GM18907 (cell line): ENCODE measurements at regions not wholly inside any gene's neighbourhood (a gene's known extent, or its start where the extent isn't known, plus 50 kb on each side); places are given as distances from the start of the nearest gene placed in this dataset.
"Not testable (repeated sequence)": the region's sequence is repeated elsewhere in the genome, so short reads cannot be mapped to it uniquely, and the experiment has no call there.

Source experiments
- ATAC-seq: cut with Tn5 transposase; IDR thresholded peaks from one replicate; pipeline ENCODE4 v1.9.1; 2021; ENCODE audit warnings: mild to moderate bottlenecking, moderate library complexity; ENCODE audit not compliant: unreplicated experiment

GRCh38 chr7:120041798-120042197 lies 231.2 kb upstream of the KCND2 start:
- no peak for ATAC-seq

- no peak for ATAC-seq
These were observed 229.7 kb upstream of the KCND2 start for GRCh38 chr7:120043250-120043649.

DNA sequence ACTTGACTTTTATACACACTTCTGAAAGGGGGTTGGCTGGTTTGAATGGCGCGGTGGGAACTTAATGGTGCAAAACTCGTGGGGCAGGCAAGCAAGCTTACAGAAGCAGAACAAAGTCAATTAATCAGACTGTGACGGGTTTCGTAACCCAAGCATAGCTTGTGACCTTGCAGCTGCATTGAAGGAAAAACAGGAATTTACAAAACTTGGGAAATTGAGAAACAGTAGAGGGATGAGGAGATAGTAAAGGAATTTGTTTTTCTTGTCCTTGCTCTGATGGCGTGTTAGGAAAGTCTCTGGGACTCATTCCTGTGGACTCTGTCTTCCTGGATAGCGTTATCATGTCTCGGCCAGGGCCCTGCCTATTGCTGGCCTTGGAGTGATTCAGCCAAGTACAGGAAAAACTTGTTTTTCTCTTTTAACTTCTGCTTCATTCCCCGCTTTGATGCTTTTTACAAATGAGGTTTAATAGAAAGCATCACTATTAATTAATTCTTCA lies 220.0 kb upstream of the KCND2 start:
- ATAC-seq: no peak

GRCh38 chr7:120053390-120053961 lies 219.5 kb upstream of the KCND2 start:
- ATAC-seq: no peak

DNA sequence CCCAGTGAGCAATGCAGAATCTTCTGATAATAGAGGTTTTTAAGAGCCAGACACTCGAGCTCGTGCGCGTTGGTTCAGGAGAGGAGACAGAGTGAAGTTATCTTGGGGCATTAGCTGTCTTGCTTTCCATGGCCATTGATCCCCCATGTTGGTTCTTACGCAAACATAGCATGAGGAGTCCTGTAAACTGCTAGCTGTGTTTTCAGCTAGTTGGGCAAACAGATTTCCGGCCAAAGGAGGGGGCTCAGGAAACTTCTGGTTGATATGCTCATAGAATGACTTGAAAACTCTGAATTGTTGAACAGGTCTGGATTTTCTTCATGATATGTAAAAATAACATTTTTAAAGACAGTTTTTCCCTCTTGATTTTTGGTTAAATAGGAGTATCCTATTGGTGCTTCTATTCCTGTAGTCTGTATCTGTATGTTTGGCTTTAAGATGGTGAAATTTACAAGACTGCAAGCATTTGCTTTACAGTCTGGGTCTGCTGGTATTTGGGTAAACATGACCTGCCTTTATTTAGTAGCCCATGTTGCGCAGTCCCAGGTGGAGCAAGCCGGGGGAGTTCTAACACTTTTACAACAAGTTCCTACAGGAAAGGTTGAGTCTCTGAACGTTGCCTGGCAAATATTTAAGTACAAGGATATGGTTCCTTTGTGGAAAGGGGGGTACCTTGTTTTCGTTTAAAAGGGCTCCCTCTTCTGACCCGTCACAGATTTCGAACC lies 218.4 kb upstream of the KCND2 start:
- no peak for ATAC-seq

GRCh38 chr7:120055300-120055699 lies 217.7 kb upstream of the KCND2 start:
- no peak for ATAC-seq

GRCh38 chr7:120056227-120056626 lies 216.7 kb upstream of the KCND2 start:
- no peak for ATAC-seq

- no peak for ATAC-seq
These were observed 213.3 kb upstream of the KCND2 start for GRCh38 chr7:120059641-120060040.

GRCh38 chr7:120060281-120060680 lies 212.7 kb upstream of the KCND2 start:
- ATAC-seq: no peak

- peak; percentile 46 for ATAC-seq
These were observed 212.1 kb upstream of the KCND2 start for GRCh38 chr7:120060875-120061274.

- ATAC-seq: peak; percentile 87
These were observed 208.4 kb upstream of the KCND2 start for GRCh38 chr7:120064565-120064964.

DNA sequence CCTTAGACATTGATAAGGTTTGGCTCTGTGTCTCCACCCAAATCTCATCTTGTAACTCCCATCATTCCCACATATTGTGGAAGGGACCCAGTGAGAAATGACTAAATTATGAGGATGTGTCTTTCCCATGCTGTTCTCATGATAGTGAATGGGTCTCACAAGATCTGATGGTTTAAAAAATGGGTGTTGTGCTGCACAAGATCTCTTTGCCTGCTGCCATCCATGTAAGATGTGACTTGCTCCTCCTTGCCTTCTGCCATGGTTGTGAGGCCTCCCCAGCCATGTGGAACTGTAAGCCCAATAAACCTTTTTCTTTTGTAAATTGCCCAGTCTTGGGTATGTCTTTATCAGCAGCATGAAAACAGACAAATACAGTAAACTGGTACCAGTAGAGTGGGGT lies 206.1 kb upstream of the KCND2 start:
- ATAC-seq: not testable (repeated sequence)

- peak; percentile 55 for ATAC-seq
These were observed 202.8 kb upstream of the KCND2 start for GRCh38 chr7:120070201-120070600.

DNA sequence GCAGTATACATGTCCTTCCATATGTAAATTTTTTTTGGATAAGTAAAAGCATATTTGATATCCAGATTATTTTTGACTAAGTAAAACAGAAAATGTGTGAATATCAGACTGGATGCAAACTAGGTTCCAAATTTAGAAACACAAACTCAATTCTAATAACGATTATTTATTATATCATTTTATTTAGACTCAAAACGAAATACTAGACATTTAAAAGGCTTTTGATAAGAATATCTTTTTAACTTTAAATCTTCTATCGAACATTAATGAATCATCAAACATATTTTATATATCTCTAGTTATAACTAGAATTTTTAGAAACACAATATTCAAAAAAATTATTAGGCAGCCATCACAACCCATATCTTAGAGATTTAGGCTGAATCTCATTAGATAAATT lies 195.2 kb upstream of the KCND2 start:
- no peak for ATAC-seq

- ATAC-seq: no peak
These were observed 194.0 kb upstream of the KCND2 start for GRCh38 chr7:120079022-120079421.

- no peak for ATAC-seq
These were observed 193.3 kb upstream of the KCND2 start for GRCh38 chr7:120079704-120080103.

- ATAC-seq: not testable (repeated sequence)
These were observed 186.5 kb upstream of the KCND2 start for GRCh38 chr7:120086468-120086867.

- no peak for ATAC-seq
These were observed 183.0 kb upstream of the KCND2 start for GRCh38 chr7:120089968-120090367.

DNA sequence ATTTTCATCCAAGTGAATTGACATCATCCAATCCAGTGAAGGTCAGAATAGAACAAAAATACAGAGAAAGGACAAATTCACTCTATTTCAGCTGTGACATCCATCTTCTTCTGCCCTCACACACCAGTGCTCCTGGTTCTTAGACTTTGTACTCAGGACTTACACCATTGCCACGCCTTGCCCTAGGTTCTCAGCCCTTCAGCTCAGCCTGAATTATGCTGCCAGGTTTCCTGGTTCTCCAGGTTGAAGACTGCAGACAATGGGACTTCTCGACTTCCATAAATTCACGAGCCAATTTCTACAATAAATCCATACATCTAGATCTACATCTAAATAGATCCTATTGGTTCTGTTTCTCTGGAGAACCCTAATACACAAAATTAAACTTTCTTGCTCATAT lies 181.2 kb upstream of the KCND2 start:
- no peak for ATAC-seq

DNA sequence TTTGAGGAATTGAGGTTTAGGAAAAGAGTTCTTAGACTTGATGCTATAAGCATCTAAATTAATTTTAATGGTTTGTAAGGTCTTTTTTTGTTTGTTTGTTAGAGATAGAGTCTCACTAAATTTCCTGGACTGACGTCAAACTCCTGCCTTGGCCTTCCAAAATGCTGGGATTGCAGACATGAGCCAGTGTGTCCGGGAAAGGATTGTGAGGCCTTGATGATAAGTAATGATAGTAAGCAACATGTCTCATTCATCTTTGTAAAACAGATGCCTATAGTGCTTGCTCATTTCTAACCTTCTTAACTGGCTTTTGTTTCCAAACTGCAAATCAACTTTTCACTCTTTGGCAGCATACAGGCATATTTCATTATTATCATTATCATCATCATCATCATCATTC lies 176.0 kb upstream of the KCND2 start:
- no peak for ATAC-seq

GRCh38 chr7:120097774-120098173 lies 175.2 kb upstream of the KCND2 start:
- no peak for ATAC-seq

DNA sequence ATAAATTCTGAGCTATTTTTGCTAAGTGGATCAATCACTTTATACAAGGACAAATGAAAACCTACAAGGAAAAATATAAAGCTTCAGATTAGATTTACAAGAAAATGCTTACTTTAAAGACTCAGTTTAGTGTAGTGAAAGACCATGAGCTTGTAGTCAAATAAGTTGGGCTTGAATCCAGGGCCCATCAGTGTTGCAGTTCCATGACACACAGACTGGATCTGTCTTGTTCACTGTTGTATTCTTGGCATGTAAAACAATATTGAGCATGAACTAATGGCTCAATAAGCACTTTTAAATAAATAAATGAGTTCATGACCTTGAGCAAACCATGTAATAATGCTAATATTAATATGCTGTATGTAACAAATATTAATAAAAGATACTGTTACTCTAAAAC lies 164.6 kb upstream of the KCND2 start:
- ATAC-seq: no peak

GRCh38 chr7:120110169-120110568 lies 162.8 kb upstream of the KCND2 start:
- ATAC-seq: no peak
